ENCODE measurements at regions not wholly inside any gene's neighbourhood (a gene's known extent, or its start where the extent isn't known, plus 50 kb on each side); places are given as distances from the start of the nearest gene placed in this dataset.

GRCh38 chr16:87056551-87056950, 260.6 kb downstream of the C16orf95 start:
- DNase-seq (ENCODE audit: low spot score in 2 of 2) (no peak), ATAC-seq (no peak)
- Mint-ChIP-seq H3K27ac (no peak overlapping the region), H3K9me3 (peaks cover 0 to 3% of the 10 kb centered on the region in 2 donors), H3K36me3 (peaks cover 0 to 4% of the 10 kb centered on the region in 2 donors)

GRCh38 chr16:87057211-87057881, 259.8 kb downstream of the C16orf95 start:
- Mint-ChIP-seq H3K36me3 (peaks cover 0 to 4% of the 10 kb centered on the region in 2 donors), H3K9me3 (peaks cover 0 to 3% of the 10 kb centered on the region in 2 donors), H3K27ac (no peak overlapping the region)
- ATAC-seq (no peak), DNase-seq (ENCODE audit: low spot score in 2 of 2) (no peak)

GRCh38 chr16:87057951-87058560, 259.1 kb downstream of the C16orf95 start:
- peaks cover 0 to 4% of the 10 kb centered on the region in 2 donors for H3K36me3 Mint-ChIP-seq
- ATAC-seq: no peak
- H3K9me3 Mint-ChIP-seq: peaks cover 0 to 3% of the 10 kb centered on the region in 2 donors
- no peak for DNase-seq (ENCODE audit: low spot score in 2 of 2)
- no peak overlapping the region for H3K27ac Mint-ChIP-seq

- no peak for DNase-seq (ENCODE audit: low spot score in 2 of 2)
- ATAC-seq: no peak
- H3K27ac Mint-ChIP-seq: no peak overlapping the region
- H3K9me3 Mint-ChIP-seq: peaks cover 0 to 3% of the 10 kb centered on the region in 2 donors
- peaks cover 0 to 4% of the 10 kb centered on the region in 2 donors for H3K36me3 Mint-ChIP-seq
Observed at GRCh38 chr16:87058728-87059250, 258.4 kb downstream of the C16orf95 start.

DNA sequence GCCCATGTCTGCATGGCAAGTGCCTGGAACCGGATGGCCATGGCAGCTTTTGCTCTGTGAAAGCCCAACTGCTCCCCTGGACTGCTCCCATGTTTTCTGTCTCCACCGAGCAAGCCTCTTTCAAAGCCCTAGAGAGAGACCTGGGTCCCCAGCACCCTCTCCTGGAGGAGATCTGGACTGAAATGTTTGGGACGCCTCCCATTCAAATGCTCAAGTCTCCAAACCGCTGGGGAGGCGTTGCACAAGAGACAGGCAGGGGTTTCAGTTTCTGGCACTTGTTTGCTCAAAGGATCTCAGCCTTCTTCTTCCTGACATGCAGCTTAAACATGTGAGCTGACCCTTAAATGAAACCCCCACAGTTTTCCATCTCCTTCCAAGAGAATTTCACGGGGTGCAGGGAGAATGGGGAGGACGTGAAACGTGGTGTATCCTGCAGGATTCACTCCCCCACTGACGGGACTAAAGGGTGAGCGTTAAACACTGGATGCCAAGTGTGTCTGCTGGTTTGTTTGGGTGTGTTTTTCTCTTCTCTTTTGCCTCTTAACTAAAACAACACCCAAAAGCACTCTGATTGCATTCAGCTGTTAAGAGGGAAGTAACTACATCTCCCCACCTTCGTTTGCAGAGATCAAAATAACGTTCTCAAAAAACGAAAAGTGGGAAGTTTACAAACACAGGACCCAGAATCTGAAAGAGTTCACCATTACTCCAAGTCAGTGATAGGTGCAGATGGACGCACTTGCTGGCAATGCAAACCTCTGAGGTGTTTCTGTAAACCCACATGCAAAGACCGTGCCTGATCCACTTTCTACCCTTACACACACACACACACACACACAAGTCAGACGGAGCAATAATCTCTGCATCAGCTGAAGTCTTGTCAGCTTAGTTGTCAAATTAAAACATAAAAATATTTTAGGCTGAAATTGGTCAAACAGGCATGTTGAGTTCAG, 256.9 kb downstream of the C16orf95 start:
- no peak for ATAC-seq
- H3K9me3 Mint-ChIP-seq: no peaks in the 10 kb centered on the region
- no peak overlapping the region for H3K27ac Mint-ChIP-seq
- no peaks in the 10 kb centered on the region for H3K36me3 Mint-ChIP-seq
- no peak for DNase-seq (ENCODE audit: low spot score in 2 of 2)

DNA sequence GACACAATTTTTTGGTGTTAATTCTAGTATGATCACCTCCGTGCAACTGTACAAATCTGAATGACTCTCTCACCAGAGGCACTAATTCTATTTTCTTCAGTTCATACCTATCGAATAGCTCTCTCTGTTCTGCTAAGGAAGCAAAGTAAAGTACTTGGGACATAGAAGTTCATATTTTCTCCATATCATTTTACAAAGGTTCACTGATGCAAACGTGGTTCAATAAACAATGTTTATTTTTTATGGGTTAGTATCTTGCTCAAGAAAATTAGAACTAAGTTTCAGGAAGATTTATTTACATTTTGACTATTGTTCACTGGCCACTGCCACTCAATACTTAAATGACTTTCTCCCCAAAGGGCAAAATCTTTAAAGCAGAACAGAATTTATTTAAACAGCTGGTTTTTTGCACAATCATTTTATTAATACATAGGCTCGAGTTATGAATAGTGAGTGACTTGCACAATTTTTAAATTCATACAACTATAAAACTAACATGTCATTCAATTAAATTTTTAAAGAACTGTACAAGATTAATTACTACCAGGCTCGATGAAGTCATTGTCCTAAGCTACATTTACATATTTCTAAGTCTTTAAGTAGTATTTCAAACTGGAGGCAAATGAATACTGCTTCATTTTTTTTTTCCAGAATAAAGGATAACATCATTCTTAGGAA, 255.8 kb downstream of the C16orf95 start:
- DNase-seq (ENCODE audit: low spot score in 2 of 2) (no peak), ATAC-seq (no peak)
- H3K36me3 Mint-ChIP-seq: no peaks in the 10 kb centered on the region
- no peak overlapping the region for H3K27ac Mint-ChIP-seq
- H3K9me3 Mint-ChIP-seq: no peaks in the 10 kb centered on the region

- no peak overlapping the region for H3K27ac Mint-ChIP-seq
- no peaks in the 10 kb centered on the region for H3K36me3 Mint-ChIP-seq
- H3K9me3 Mint-ChIP-seq: no peaks in the 10 kb centered on the region
Observed at GRCh38 chr16:87062569-87063442, 254.4 kb downstream of the C16orf95 start.

GRCh38 chr16:87063543-87063942, 253.6 kb downstream of the C16orf95 start:
- H3K27ac Mint-ChIP-seq: no peak overlapping the region
- no peak for ATAC-seq
- no peak for DNase-seq (ENCODE audit: low spot score in 2 of 2)
- no peaks in the 10 kb centered on the region for H3K9me3 Mint-ChIP-seq
- H3K36me3 Mint-ChIP-seq: no peaks in the 10 kb centered on the region

More at GRCh38 chr16:87062569-87063442, 254.4 kb downstream of the C16orf95 start:
- DNase-seq (ENCODE audit: low spot score in 2 of 2) (peak in 1 of 2 donors; percentile 76), ATAC-seq (peak; percentile 70 to 88)

DNA sequence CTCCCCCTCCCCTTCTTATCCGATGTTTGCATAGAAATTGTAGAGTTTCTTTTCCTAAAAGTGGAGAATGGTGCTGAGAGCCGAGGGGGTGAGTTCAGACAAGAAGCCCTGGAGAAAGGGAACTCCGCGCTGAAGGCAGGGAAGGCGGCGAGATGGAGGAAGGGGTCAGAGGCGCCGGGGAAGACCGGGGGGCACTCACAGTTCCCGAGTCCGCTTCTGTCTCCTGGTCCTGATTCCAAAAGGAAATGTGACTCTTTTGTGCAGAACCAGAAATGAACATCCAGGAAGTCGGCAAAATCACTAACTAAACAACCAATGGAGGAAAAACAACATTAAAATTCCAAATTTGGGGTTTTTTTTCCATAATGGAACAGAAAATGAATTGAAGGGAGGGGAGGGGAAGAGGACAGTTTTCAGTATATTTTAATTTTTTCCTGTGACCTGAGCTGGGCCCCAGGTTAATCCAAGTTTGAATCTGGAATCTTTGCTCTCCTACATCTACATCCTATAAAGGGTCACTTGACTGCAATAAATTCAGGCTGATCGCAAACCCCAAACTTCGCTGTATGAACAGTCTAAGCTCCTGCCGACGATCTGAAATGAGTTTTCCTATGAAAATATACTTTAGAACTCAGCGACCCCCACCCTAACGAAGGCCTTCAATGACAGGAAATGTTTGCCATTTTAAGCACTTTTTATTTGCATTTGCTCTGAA, 252.3 kb downstream of the C16orf95 start:
- Mint-ChIP-seq H3K9me3 (no peaks in the 10 kb centered on the region), H3K36me3 (no peaks in the 10 kb centered on the region)

GRCh38 chr16:87065446-87066132, 251.6 kb downstream of the C16orf95 start:
- Mint-ChIP-seq H3K9me3 (no peaks in the 10 kb centered on the region), H3K36me3 (no peaks in the 10 kb centered on the region), H3K27ac (no peak overlapping the region)
- ATAC-seq (no peak), DNase-seq (ENCODE audit: low spot score in 2 of 2) (no peak)

More for the DNA sequence above, 252.3 kb downstream of the C16orf95 start:
- no peak for DNase-seq (ENCODE audit: low spot score in 2 of 2)
- no peak for ATAC-seq
- H3K27ac Mint-ChIP-seq: no peak overlapping the region

DNA sequence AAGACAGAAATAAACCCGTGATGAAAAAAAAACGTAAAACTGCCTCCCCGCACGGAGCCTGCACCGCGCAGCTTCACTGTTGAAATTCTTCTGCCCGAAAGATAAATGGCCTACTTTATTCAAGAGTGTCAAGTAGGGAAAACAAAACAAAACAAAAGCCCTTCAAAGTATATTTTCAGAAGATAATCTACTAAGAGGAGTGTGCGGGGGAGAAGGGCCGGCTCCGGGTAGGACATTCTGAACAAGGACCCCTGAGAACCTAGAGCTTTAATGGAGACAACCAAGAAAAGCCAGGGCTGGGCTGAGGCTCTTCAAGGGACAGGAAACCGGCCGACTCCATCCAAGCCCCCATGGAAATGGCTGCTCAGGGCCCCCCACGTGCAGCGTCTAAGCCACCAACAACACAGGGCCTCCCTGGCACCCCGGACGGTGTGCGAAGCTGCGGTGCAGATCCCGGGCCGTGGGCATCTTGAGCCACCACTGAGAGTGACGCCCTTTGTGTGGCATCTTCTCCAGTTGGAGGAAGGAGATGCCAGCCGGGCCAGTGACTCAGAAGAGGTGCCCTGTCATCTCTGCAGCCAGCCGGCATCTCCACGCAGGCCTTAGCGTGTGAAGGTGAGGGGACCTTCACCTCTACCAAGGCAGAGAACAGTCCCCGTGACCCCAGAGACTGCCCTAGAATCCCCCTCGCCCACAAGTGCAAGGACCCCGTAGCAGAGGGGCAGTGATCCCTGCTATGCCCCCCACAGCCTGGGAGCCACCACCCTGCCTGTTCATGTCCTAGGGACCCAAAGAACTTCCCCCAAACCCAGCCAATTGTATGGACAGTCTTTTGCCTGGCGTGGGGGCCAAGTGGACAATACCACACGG, 250.8 kb downstream of the C16orf95 start:
- Mint-ChIP-seq H3K36me3 (no peaks in the 10 kb centered on the region), H3K9me3 (no peaks in the 10 kb centered on the region), H3K27ac (no peak overlapping the region)
- ATAC-seq: no peak
- DNase-seq (ENCODE audit: low spot score in 2 of 2): no peak

- Mint-ChIP-seq H3K36me3 (no peaks in the 10 kb centered on the region), H3K9me3 (no peaks in the 10 kb centered on the region), H3K27ac (no peak overlapping the region)
- no peak for ATAC-seq
- no peak for DNase-seq (ENCODE audit: low spot score in 2 of 2)
Observed at GRCh38 chr16:87067003-87067556, 250.1 kb downstream of the C16orf95 start.

DNA sequence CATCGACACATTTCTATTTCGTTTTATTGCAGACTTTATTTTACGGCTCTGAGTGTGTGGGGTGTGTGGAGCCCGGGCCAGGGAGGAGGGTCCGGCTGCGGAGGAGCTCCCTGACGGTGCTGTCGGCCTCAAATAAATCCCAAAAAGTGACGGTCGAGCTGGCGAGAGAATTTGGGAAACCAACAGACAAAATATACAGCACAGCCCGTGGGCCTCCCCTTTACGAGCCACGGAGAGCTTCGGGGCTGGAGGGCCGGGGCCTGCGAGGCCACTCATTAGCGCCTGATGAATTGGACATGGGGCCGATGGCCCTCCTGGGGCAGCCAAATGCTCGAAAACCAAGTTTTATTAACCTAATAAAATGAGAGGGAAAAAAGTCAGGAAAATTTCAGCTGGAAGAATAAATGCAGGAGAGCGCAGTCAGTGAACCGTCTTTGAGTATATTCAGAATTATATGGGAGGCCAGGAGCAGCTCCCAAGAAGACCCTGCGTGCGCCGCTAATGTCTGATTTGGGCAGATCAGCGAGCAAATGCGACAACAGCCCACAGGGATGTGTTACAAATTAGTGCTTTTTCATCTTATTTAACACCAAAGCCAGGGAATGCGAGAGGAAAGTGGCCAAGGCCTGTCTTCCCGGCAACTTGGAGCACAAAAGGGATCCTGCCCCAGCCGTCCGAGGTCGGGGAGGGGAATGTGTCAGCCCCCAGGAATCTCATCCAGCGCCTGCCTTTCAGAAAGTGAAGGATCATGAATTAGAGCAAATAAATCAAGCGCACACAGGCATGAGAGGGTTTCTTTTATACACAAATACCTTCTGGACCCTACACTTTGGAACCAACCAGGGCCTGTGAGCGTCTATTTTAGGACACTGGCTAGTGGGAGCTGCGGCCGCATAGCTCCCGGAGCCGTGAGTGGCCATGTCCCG, 249.1 kb downstream of the C16orf95 start:
- Mint-ChIP-seq H3K9me3 (no peaks in the 10 kb centered on the region), H3K27ac (no peak overlapping the region), H3K36me3 (no peaks in the 10 kb centered on the region)
- no peak for DNase-seq (ENCODE audit: low spot score in 2 of 2)
- no peak for ATAC-seq

All from activated naive CD4-positive, alpha-beta T cell treated with anti-CD3 and anti-CD28 coated beads, Interleukin-2, amount 50 U/mL, for 72 hours (primary cell).